ENCODE measurements at regions not wholly inside any gene's neighbourhood (a gene's known extent, or its start where the extent isn't known, plus 50 kb on each side); places are given as distances from the start of the nearest gene placed in this dataset.

GRCh38 chr2:117199511-117199910, 615.0 kb upstream of the DDX18 start:
- no peak for TF ChIP-seq POLR2A (IDR thresholded peaks at IDR 0.05)
- TF ChIP-seq CTCF (IDR thresholded peaks at IDR 0.05) = no peak
- H3K4me1 ChIP-seq = no peaks in the 10 kb centered on the region
- H3K36me3 ChIP-seq = no peaks in the 10 kb centered on the region
- no peaks in the 10 kb centered on the region for H3K9me3 ChIP-seq
- H3K4me3 ChIP-seq = no peak overlapping the region
- no peak for DNase-seq
- H3K27ac ChIP-seq = no peak overlapping the region
- H3K27me3 ChIP-seq = no peaks in the 10 kb centered on the region

- no peak for DNase-seq
- no peaks in the 10 kb centered on the region for H3K4me1 ChIP-seq
- H3K9me3 ChIP-seq = no peaks in the 10 kb centered on the region
- H3K27ac ChIP-seq = no peak overlapping the region
- no peaks in the 10 kb centered on the region for H3K27me3 ChIP-seq
- H3K4me3 ChIP-seq = no peak overlapping the region
- no peaks in the 10 kb centered on the region for H3K36me3 ChIP-seq
- TF ChIP-seq CTCF (IDR thresholded peaks at IDR 0.05) (no peak), POLR2A (IDR thresholded peaks at IDR 0.05) (no peak)
Observed at GRCh38 chr2:117212562-117212961, 601.9 kb upstream of the DDX18 start.

- DNase-seq = no peak
- TF ChIP-seq CTCF (IDR thresholded peaks at IDR 0.05) = no peak
- TF ChIP-seq POLR2A (IDR thresholded peaks at IDR 0.05) = no peak
- H3K4me3 ChIP-seq = no peak overlapping the region
- H3K36me3 ChIP-seq = no peaks in the 10 kb centered on the region
- H3K27ac ChIP-seq = no peak overlapping the region
- H3K27me3 ChIP-seq = no peaks in the 10 kb centered on the region
- H3K9me3 ChIP-seq = no peaks in the 10 kb centered on the region
- H3K4me1 ChIP-seq = no peaks in the 10 kb centered on the region
Observed at GRCh38 chr2:117217145-117217544, 597.3 kb upstream of the DDX18 start.

- TF ChIP-seq POLR2A (IDR thresholded peaks at IDR 0.05) = no peak
- TF ChIP-seq CTCF (IDR thresholded peaks at IDR 0.05) = no peak
- no peak for DNase-seq
- Histone ChIP-seq H3K27ac (no peak overlapping the region), H3K4me1 (no peaks in the 10 kb centered on the region), H3K9me3 (no peaks in the 10 kb centered on the region), H3K4me3 (no peak overlapping the region), H3K36me3 (no peaks in the 10 kb centered on the region), H3K27me3 (no peaks in the 10 kb centered on the region)
Observed at GRCh38 chr2:117222809-117223208, 591.7 kb upstream of the DDX18 start.

- H3K27ac ChIP-seq = no peak overlapping the region
- no peak for TF ChIP-seq POLR2A (IDR thresholded peaks at IDR 0.05)
- TF ChIP-seq CTCF (IDR thresholded peaks at IDR 0.05) = no peak
- H3K27me3 ChIP-seq = no peaks in the 10 kb centered on the region
- no peak overlapping the region for H3K4me3 ChIP-seq
- no peaks in the 10 kb centered on the region for H3K36me3 ChIP-seq
- no peak for DNase-seq
- no peaks in the 10 kb centered on the region for H3K4me1 ChIP-seq
- peaks cover 0 to 4% (median 0%) of the 10 kb centered on the region in 4 donors for H3K9me3 ChIP-seq
Observed at GRCh38 chr2:117232305-117232704, 582.2 kb upstream of the DDX18 start.

GRCh38 chr2:117257362-117257761, 557.1 kb upstream of the DDX18 start:
- no peak for DNase-seq
- Histone ChIP-seq H3K4me1 (no peaks in the 10 kb centered on the region), H3K36me3 (no peaks in the 10 kb centered on the region), H3K4me3 (no peak overlapping the region), H3K9me3 (no peaks in the 10 kb centered on the region), H3K27me3 (no peaks in the 10 kb centered on the region), H3K27ac (no peak overlapping the region)
- TF ChIP-seq POLR2A (IDR thresholded peaks at IDR 0.05) (no peak), CTCF (IDR thresholded peaks at IDR 0.05) (no peak)

Data from Peyer's patch (tissue), 4 donors.